ENCODE measurements at regions not wholly inside any gene's neighbourhood (a gene's known extent, or its start where the extent isn't known, plus 50 kb on each side); places are given as distances from the start of the nearest gene placed in this dataset.
"Not testable (repeated sequence)": the region's sequence is repeated elsewhere in the genome, so short reads cannot be mapped to it uniquely, and the experiment has no call there.

- FAIRE-seq (no peak), DNase-seq (ENCODE audit: low spot score in 2 of 2) (no peak)
Measured at GRCh38 chr3:67064105-67064504, 66.0 kb downstream of the KBTBD8 start.

DNA sequence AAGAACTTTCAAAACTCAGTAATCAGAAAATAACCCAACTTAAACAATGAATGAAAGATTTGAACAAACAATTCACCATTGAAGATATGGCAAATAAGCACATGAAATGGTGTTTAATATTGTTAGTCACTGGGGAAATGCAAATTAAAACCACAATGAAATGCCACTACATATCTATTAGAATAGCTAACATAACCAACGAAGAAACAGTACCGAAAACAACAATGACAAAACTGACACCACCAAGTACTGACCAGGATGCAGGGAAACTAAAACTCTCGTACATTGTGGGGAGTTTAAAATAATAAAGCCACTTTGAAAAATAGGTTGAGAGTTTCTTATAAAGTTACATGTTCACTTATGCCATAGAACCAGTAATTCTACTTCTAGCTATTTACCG is 69.1 kb downstream of the KBTBD8 start:
- DNase-seq (ENCODE audit: low spot score in 2 of 2) (no peak), FAIRE-seq (no peak)

DNA sequence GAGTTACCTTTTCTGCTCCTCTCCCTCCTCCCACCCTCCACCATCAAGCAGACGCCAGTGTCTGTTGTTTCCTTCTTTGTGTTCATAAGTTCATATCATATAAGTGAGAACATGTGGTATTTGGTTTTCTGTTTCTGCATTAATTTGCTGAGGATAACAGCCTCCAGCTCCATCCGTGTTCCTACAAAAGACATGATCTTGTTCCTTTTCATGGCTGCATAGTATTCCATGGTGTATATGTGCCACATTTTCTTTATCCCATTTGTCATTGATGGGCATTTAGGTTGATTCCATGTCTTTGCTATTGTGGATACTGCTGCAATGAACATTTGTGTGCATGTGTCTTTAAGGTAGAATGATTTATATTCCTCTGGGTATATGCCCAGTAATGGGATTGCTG is 74.5 kb downstream of the KBTBD8 start:
- not testable (repeated sequence) for FAIRE-seq; DNase-seq (ENCODE audit: low spot score in 2 of 2)

DNA sequence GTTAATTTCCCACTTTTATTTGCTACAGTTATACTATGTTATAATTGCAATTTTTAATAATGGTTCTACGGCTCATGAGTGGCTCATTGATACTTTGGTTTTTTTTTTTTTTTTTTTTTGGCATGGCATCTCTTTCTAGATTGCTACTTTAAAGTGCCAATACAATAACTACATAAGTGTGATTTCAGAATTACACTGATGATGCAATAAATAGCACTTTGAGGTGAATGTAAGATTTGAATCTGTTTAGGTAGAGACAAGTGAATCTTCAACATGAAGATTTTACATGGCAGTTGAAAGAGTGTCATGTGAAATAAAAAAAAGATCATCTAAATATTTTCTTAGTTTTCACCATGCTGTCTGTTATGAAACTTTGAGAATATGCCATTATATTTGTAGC is 75.7 kb downstream of the KBTBD8 start:
- FAIRE-seq (no peak), DNase-seq (ENCODE audit: low spot score in 2 of 2) (no peak)

- no peak for FAIRE-seq
- no peak for DNase-seq (ENCODE audit: low spot score in 2 of 2)
Measured at GRCh38 chr3:67075295-67075694, 77.2 kb downstream of the KBTBD8 start.

DNA sequence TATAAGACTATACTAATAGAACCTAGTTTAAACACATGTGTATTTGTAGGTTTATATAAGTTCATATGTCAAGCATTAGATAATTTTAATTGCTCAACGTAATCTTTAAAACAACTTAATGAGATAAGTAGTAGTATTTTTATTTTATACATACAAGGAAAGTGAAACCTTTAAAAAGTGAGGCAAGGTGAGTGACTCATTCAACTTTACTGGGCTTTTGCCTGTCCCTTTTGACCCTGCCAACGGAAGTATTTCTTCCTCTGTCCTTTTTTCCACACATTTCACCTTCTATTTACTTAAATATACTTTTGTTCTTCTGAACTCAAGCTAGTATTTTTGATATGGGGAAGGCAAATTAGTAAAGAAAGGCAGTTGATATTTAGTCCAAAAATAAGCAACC is 78.5 kb downstream of the KBTBD8 start:
- DNase-seq (ENCODE audit: low spot score in 2 of 2) (no peak), FAIRE-seq (no peak)

DNA sequence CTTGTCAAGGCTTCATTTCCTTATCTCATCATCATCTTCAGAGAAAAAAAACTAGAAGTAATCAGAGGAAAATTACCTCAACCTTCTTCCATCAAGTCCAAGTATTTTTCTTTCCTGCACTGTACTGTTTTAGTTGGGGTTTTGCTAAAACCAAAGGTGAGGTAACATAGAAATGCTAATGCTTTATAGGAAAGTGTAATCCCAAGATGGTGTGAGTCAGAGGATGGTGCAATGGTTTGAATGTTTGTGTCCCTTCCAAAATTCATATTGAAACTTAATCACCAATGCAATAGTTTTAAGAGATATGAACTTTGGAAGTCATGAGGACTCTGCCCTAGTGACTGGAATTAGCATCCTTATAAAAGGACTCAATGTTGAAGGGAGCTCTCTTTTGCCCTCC is 79.5 kb downstream of the KBTBD8 start:
- no peak for FAIRE-seq
- DNase-seq (ENCODE audit: low spot score in 2 of 2): no peak

GRCh38 chr3:67082533-67083024 is 84.5 kb downstream of the KBTBD8 start:
- no peak for FAIRE-seq
- DNase-seq (ENCODE audit: low spot score in 2 of 2): no peak

- FAIRE-seq: no peak
- no peak for DNase-seq (ENCODE audit: low spot score in 2 of 2)
Measured at GRCh38 chr3:67083277-67083676, 85.2 kb downstream of the KBTBD8 start.

DNA sequence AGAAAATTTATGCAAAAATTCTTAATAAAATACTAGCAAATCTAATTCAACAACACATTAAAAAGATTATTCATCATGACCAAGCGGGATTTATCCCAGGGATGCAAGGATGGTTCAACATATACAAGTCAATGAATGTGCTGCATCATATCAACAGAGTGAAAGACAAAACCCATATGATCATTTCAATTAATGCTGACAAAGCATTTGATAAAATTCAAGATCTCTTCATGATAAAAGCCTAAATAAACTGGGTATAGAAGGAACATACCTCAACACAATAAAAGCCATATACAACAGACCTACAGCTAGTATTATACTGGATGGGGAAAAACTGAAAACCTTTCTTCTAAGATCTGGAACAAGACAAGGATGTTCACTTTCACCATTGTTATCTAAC is 89.7 kb downstream of the KBTBD8 start:
- FAIRE-seq (no peak), DNase-seq (ENCODE audit: low spot score in 2 of 2) (no peak)

- FAIRE-seq: no peak
Measured at GRCh38 chr3:67090474-67090873, 92.4 kb downstream of the KBTBD8 start.

GRCh38 chr3:67093305-67093704 is 95.2 kb downstream of the KBTBD8 start:
- FAIRE-seq (no peak), DNase-seq (ENCODE audit: low spot score in 2 of 2) (no peak)

More at GRCh38 chr3:67090474-67090873, 92.4 kb downstream of the KBTBD8 start:
- DNase-seq (ENCODE audit: low spot score in 2 of 2): no peak

- DNase-seq (ENCODE audit: low spot score in 2 of 2) (no peak), FAIRE-seq (no peak)
Measured at GRCh38 chr3:67094167-67094566, 96.1 kb downstream of the KBTBD8 start.

DNA sequence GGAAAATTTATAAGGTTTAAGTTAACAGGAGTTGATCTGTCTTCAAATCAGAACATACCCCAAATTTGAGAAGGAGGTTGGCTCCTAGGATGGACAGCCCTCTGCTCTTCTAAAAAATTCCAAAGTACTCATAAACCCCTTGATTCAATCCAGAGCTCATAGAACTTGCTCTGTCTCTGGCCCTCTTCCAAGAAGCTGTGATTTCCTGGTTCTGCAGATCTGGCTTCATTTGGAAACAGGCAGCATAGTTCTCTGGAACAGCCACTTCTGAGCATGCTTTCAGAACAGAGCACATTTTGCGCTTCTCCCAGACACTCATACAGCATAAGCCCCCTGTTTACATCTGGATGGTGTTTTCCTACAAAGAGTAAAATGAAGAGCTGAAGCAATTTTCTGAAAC is 96.7 kb downstream of the KBTBD8 start:
- FAIRE-seq (no peak), DNase-seq (ENCODE audit: low spot score in 2 of 2) (no peak)

GRCh38 chr3:67104388-67104787 is 106.3 kb downstream of the KBTBD8 start:
- no peak for FAIRE-seq
- DNase-seq (ENCODE audit: low spot score in 2 of 2): no peak

DNA sequence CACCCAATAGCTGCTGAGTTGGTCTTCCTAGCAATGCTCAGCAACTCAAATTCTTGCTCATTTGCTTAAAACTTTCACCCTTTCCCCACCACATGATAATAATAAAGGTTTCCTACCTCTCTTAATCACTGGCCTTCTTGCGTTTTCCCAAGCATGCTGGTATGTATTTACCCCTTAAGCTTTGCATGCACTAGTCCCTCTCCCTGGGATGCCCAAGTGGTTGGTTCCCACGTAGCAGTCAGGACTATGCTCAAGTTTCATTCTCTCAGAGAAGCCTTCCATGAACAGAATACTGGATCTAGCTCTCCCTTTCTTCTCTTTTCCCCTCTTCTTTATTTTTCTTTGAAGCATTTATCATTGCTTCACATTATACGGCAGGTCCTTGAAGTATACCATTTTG is 108.8 kb downstream of the KBTBD8 start:
- DNase-seq (ENCODE audit: low spot score in 2 of 2) (no peak), FAIRE-seq (no peak)

- FAIRE-seq (no peak), DNase-seq (ENCODE audit: low spot score in 2 of 2) (no peak)
Measured at GRCh38 chr3:67109651-67110204, 111.6 kb downstream of the KBTBD8 start.

DNA sequence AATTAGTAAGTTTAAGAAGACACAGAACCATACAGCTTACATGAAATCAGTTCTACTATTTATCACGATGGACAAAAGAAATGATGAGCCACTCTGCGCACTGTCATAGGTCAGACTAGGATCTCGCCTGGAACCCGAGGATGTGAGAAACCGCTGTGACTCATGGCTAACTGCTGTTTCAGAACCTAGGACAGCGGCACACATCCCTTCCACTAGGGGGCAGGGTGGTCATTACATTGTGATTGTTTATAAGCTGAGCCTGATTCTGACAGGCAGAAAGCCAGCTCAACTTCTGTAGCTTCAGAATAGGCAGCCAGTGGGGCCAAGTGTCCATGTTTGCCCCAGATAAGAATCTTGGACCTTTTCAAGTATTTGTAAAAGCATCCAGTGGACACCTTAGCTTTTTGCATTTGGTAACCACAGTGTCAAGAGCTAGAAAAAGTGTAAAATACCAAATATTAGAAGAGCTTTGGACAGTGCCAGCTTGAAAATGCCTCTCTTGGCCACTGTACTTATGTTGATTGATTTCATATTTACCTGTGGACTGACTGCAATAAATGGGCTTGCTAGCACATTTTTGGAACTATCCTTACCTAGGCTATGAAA is 115.8 kb downstream of the KBTBD8 start:
- FAIRE-seq: peak; percentile 21
- peak; percentile 6 to 37 for DNase-seq (ENCODE audit: low spot score in 2 of 2)

DNA sequence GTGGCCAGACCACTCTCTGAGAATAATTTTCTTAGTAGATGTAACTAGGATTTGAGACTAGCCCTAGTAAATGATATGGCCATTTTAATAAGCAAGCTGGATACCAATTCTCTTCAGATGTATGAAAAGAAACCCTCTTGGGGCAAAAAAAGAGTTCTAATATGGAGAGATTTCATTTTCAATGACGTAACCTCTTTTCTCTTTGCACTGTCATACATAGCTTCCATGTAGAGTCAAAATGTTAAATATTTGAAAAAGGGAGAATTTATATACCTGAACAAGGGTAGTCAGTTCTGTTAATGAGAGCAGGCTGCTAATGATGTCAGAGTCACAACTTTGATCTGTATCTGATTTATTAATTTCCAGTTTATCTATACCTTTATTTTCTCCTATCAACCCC is 120.0 kb downstream of the KBTBD8 start:
- DNase-seq (ENCODE audit: low spot score in 2 of 2) (no peak), FAIRE-seq (no peak)

DNA sequence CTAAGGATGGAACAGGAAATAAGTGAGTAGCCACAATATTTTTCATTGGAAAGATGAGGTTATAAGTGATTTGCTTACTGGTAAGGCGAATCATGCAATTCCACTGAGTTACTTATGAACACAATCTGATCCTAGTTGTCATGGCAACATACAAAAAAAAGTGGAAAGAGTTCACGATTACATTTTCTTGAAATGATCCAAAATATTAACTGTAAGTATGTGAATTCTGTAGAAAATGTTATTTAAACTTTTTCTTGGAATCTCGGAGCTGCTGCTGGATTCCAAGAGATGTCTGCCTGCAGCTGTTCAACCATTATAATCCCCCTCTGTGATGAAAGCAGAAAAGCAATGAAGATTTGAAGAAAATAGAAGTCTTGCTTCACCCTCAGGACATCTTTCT is 120.5 kb downstream of the KBTBD8 start:
- no peak for FAIRE-seq
- DNase-seq (ENCODE audit: low spot score in 2 of 2): no peak

GRCh38 chr3:67123914-67124313 is 125.8 kb downstream of the KBTBD8 start:
- no peak for FAIRE-seq
- DNase-seq (ENCODE audit: low spot score in 2 of 2): no peak

DNA sequence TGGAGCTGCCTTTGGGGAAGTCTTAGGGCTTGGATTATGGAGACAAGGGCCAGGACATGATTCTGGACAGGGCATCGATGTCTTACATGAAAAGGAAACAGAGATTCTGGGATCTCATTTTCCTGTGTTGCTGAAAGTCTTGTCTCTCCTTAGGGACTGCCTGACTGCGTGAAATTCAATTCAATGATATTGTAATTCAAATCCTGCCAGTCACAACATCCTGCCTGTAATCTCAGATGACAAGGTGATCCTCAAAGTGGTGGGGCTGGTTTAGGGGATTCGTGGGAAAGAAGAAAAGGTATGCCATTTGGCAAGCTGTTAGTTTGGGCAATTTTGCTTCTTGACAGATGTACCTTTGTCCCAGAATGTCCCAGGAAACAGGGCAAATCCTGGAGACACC is 129.1 kb downstream of the KBTBD8 start:
- FAIRE-seq (no peak), DNase-seq (ENCODE audit: low spot score in 2 of 2) (no peak)

DNA sequence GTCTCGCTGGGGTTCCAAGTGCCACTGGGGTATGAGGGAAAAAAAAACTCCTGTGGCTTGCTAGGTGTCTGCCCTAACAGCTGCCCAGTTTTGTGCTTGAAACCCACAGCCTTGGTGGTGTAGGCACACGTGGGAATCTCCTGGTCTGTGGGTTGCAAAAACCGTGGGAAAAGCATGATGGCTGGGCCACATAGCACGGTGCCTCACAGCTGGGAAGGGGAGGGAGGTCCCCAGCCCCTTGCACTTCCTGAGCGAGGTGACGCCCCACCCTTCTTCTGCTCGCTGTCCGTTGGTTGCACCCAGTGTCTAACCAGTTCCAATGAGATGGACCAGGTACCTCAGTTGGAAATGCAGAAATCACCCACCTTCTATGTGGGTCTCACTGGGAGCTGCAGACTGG is 144.3 kb downstream of the KBTBD8 start:
- FAIRE-seq (no peak), DNase-seq (ENCODE audit: low spot score in 2 of 2) (no peak)
